ENCODE measurements at regions not wholly inside any gene's neighbourhood (a gene's known extent, or its start where the extent isn't known, plus 50 kb on each side); places are given as distances from the start of the nearest gene placed in this dataset.

DNA sequence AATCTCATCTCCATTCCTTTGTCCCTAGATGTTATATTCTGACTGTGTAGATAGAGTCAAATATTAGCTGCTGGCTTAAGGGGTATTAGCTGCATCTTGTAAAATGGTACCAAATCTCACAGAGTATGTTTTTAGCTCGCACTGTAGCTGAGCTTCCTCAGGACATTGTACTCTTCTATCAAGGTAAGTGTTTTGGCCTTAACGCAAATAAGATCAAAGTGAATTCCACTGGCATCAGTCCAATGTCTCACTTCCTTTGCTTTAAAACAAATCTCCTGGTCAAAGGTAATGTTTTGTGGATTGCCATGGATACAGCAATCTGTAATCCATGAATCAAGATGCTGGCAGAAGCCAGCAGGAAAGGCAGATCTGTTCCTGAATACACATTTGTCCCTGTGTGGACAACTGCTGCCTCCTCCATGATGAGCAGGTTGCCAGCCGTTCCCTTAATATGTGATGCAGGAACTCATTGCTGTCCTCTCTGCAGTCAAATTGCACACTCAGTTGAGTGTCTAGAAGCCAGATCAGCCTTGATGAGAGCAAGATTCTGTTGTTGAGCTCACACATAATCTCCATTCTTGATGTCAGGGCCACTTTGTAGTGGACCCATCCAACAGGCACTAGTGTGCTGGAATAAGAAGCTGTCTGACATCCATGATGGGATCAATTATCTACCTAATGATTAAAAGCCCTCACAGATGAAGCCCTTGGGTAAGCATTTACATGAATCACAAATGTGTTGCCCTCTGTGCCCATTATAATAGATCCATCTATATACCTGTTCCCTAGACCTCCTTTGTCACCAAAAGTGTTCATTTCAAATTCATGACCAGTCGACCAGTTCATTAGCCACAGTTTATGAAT is 96.6 kb upstream of the AGTR1 start:
- FAIRE-seq, result peak; percentile 60

GRCh38 chr3:148601766-148602685 is 95.7 kb upstream of the AGTR1 start:
- peak; percentile 53 for FAIRE-seq

DNA sequence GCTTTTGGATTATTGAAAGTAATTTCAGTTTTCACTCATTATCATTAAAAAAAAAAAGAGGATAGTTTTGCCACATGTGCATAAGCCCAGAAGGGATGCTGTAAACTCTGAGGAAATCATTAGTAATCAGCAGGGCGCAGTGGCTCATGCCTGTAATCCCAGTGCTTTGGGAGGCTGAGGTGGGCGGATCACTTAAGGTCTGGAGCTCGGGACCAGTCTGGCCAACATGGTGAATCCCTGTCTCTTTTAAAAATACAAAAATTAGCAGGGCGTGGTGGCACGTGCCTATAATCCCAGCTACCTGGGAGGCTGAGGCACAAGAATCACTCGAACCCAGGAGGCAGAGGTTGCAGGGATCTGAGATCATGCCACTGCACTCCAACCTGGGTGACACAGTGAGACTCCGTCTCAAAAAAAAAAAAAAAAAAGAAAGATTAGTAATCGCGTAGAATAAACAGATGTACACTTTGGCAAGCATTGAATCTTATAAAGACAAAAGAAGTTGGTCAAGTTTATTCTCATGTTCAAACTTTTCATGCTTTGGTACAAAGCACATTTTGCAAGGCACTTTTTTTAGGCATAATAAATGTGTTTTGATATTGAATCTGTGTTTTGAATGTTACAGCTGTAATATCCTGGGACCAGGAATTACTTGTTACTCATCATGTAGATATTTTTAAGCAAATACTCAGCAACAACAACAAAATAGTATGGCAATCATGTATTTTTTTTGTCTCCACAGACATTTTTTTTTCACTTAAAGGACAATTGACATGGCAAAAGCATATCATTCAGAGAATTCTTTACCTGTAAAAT is 93.2 kb upstream of the AGTR1 start:
- FAIRE-seq, result no peak

GRCh38 chr3:148605521-148605920 is 92.2 kb upstream of the AGTR1 start:
- FAIRE-seq, result peak; percentile 10

- no peak for FAIRE-seq
Measured at GRCh38 chr3:148606979-148607378, 90.7 kb upstream of the AGTR1 start.

DNA sequence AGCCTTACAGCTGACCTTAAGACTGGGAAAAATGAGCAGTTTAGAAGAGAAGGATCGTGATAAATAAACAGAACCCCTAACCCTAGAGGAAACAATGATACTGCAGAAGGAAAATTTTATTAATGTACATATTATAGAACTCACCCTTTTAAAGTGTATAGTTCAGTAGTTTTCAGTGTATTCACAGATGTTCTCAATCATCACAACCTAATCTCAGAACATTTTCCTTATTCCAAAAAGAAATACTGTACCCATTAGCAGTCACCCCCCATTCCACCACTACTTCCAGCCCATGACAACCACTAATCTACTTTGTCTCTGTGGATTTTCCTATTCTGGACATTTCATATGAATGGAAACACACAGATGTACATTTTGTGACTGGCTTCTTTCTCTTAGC is 90.2 kb upstream of the AGTR1 start:
- FAIRE-seq, result no peak

DNA sequence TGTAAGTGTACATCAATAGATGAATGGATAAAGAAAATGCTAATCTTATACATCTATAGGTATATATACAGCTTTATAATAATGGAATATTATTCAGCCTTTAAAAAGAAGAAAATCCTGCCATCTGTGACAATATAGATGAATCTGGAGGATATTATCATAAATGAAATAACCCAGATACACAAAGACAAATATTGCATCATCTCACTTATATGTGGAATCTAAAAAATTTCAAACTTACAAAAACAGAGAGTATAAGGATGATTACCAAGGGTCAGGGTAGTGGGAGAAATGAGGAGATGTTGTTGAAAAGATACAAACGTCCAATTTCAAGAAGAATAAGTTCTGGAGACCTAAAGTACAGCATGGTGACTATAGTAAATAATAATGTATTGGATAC is 85.4 kb upstream of the AGTR1 start:
- no peak for FAIRE-seq

DNA sequence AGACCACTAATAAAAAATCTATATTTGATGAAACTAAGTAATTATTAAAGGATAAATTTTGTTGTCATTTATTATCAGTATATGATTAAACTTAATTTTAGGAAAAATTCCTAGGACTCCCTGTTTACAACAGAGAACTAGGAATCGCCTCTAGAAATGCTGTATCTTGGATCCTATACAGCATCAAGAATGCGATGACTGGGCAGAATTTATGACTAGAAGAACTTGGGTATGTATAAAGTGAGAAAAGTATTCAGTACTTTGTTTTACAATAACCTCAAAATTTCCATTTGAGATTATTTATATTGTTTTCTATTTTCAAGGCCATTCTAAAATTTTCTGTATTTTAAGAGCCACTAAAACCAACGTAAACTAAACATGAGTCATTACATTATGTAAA is 82.3 kb upstream of the AGTR1 start:
- FAIRE-seq, result no peak

DNA sequence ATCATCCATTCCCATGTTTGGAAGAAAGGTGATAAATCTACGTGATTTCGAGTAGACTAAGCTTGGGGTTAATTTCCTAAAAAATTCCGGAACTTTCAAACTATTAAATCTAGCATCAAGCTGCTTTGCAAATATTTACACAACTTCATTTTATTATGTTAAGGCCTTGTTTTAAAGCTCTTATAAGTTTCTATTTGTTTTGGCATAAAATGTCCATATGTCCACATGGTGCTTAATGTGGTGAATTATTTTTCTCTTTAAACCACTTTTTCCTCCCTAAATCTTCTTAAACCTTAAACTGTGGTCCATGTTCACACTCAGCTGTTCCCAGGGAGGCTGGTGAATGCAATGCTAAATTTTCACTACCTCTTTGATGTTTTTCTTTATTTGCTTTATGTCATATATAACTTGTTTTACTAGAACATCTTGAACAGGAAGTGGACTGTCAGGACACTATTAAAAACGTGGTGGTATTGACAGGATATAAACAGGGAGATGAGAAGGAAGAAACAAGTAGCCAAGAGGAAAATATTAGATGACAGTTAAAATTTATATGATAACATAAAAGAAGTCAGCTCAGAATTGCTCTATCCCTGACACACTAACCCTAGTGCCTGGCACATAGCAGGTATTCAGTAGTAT is 72.5 kb upstream of the AGTR1 start:
- FAIRE-seq, result no peak

- no peak for FAIRE-seq
Measured at GRCh38 chr3:148625991-148626390, 71.7 kb upstream of the AGTR1 start.

DNA sequence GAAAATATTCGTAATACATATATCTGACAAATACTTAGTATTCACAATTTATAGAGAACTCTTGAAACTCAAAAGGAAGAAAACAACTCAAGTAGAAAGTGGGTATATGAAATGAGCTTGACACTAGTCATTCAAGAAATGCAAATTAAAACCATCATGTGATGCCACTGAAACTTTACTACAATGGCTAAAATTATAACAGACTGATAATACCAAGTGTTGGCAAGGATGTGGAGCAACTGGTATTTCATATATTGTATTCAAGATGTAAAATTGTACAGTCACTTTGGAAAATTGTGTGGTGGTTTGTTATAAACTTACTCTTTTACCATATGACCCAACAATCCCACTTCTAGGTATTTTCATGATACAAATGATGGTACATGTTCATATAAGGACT is 68.7 kb upstream of the AGTR1 start:
- no peak for FAIRE-seq

DNA sequence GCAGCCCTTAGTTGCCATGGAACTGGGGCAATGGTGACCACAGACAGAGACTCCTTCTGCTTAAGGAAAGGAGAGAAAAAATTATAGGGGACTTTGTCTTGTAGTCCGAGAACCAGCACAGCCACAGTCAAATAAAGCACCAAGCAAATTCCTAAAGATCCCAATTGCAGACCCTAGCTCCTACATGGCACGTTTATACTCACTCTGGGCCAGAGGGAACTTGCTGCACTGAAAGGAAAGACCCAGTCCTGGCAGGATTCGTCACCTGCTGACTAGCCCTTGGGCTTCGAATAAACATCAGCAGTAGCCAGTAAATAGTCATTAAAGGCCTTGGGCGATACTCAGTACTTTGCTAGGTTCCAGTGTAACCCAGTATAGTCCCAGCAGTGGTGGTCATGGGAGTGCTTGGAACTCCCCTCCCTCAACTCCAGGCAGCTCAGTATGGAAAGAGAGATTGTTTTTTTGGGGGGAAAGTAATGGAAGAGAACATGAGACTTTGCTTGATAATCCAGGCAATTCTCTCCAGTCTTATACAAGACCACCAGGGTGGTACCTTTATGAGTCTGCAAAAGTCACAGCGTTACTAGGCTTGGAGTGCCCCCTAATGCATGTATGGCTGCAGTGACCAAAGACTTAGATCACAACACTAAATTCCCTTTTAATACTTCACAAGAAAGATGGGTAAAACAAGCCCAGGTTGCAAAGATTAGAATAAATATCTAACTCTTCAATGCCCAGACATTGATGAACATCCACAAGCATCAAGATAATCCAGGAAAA is 66.4 kb upstream of the AGTR1 start:
- no peak for FAIRE-seq

DNA sequence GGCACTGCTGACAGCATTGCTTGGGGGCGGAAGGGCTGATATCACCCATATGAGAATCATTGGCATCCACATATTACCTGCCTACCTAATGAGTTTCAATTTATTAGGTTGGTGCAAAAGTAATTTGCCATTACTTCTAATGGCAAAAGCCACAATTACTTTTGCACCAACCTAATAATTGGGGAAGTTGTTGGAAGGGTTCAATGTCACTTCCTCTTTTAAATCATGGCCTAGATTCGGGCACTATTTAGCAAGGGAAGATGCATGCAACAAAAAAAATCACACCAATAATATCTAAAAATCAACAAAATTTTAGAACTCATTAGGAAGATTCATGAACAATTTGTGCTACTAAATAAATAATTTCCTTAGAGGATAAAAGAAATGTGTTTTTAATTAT is 56.0 kb upstream of the AGTR1 start:
- FAIRE-seq, result no peak

GRCh38 chr3:148642214-148642613 is 55.5 kb upstream of the AGTR1 start:
- FAIRE-seq, result no peak

- no peak for FAIRE-seq
Measured at GRCh38 chr3:148642616-148643015, 55.1 kb upstream of the AGTR1 start.

DNA sequence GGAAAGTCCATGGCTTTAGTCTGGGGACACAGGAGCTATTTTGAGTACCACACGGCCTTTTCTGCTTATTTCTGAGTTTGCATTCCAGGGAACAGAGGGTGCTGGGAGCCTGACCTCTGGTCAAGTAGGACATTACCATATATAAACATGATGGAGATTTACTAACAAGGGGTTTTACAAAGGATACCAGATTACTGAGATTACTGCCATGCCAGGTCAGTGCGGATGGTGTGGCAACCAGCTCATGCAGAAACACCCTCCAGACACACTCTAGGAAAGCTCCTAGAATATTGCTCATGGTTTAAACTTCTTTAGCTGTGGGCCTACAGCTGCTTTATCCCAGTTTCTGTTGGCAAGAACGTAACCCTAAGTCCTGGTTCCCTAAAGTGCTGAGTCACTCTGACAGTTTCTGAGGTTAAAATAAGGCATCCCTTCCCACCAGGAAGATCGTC is 54.3 kb upstream of the AGTR1 start:
- FAIRE-seq, result no peak

DNA sequence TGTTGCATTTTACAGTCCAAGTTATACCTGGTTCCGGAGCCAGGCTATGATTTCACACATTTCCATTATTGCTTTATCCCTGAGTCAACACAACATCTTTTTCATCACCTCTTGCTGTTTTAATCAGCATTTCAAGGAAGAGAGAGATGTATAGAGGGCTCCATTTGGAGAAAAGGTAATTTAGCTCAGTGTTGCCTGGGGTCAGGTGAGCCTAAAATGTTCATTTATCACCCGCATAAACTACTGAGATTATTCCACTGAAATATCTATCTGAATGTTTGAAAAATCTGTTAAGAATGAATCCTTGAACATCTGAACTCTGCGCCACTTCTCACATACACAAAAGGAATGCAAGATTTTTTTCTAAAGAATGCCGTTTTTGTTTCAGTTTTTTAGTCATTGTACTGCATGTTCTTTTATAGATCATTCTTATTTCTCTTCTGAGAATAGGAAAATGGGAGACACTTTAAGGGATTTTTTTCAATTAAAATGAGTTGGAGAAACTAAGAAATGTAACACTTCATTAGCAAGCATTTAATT is 51.5 kb upstream of the AGTR1 start:
- FAIRE-seq, result no peak
